Tibial artery (tissue), 4 donors: ENCODE measurements at regions not wholly inside any gene's neighbourhood (a gene's known extent, or its start where the extent isn't known, plus 50 kb on each side); places are given as distances from the start of the nearest gene placed in this dataset.

Experiments
- DNase-seq, 2 donors: peaks; one replicate each; pipeline ENCODE4 v3.0.0-alpha.2; 2019
- H3K27ac ChIP-seq, 2 donors: fragments of 200-600 bp; sonication (generic) in 1 of 2; 1 replicate in 1 of 2; 2 replicates in 1 of 2; pipeline ENCODE4 v1.5.1; 2018 to 2019; ENCODE audit warnings: mild to moderate bottlenecking in 1 of 2
- H3K27me3 ChIP-seq, 2 donors: fragments of 200-600 bp; sonication (generic) in 1 of 2; one replicate each; pipeline versions ENCODE4 v1.5.1 to v1.6.0; 2016 to 2019
- H3K36me3 ChIP-seq, 3 donors: fragments of 200-600 bp; sonication (generic) in 2 of 3; one replicate each; pipeline ENCODE4 v1.5.1; 2016 to 2019; ENCODE audit warnings: mild to moderate bottlenecking in 2 of 3
- H3K4me1 ChIP-seq, 4 donors: fragments of 200-600 bp; sonication (generic) in 2 of 4; 1 replicate in 3 of 4; 2 replicates in 1 of 4; pipeline ENCODE4 v1.5.1; 2016 to 2019
- H3K4me3 ChIP-seq, 2 donors: fragments of 200-600 bp; sonication (generic) in 1 of 2; 1 replicate in 1 of 2; 2 replicates in 1 of 2; pipeline ENCODE4 v1.5.1; 2018 to 2019; ENCODE audit warnings: mild to moderate bottlenecking in 2 of 2
- H3K9me3 ChIP-seq, 3 donors: fragments of 200-600 bp; sonication (generic) in 1 of 3; one replicate each; pipeline ENCODE4 v1.5.1; 2016 to 2019
- intact Hi-C: fragments of 100-400 bp; cut with DNase I; formaldehyde crosslinking; loops from one replicate; pipeline ENCODE4 v1.15.0; 2023; ENCODE audit warnings: low total_unique reads
- TF ChIP-seq, protein P1 (sequence below), 2 experiments: fragments of 200-600 bp in 1 of 2; fragments of 450-650 bp in 1 of 2; IDR thresholded peaks; one replicate each; pipeline ENCODE4 v1.5.1; 2017 to 2019; ENCODE audit warnings: antibody characterized with exemption in 2 of 2, mild to moderate bottlenecking in 1 of 2, moderate library complexity in 1 of 2

GRCh38 chr13:31965361-31966066 lies 66.1 kb upstream of the FRY start:
- no peak overlapping the region for H3K27ac ChIP-seq
- H3K4me1 ChIP-seq, result peaks cover 0 to 30% (median 17%) of the 10 kb centered on the region in 4 donors
- H3K4me3 ChIP-seq, result no peak overlapping the region
- H3K36me3 ChIP-seq, result no peaks in the 10 kb centered on the region
- DNase-seq, result no peak
- H3K27me3 ChIP-seq, result no peaks in the 10 kb centered on the region
- TF ChIP-seq, protein P1, sequence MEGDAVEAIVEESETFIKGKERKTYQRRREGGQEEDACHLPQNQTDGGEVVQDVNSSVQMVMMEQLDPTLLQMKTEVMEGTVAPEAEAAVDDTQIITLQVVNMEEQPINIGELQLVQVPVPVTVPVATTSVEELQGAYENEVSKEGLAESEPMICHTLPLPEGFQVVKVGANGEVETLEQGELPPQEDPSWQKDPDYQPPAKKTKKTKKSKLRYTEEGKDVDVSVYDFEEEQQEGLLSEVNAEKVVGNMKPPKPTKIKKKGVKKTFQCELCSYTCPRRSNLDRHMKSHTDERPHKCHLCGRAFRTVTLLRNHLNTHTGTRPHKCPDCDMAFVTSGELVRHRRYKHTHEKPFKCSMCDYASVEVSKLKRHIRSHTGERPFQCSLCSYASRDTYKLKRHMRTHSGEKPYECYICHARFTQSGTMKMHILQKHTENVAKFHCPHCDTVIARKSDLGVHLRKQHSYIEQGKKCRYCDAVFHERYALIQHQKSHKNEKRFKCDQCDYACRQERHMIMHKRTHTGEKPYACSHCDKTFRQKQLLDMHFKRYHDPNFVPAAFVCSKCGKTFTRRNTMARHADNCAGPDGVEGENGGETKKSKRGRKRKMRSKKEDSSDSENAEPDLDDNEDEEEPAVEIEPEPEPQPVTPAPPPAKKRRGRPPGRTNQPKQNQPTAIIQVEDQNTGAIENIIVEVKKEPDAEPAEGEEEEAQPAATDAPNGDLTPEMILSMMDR (IDR thresholded peaks at IDR 0.05), result no peak
- intact Hi-C loops, result no loop called here
- H3K9me3 ChIP-seq, result no peaks in the 10 kb centered on the region

GRCh38 chr13:31967155-31967554 lies 64.4 kb upstream of the FRY start:
- no peak overlapping the region for H3K4me3 ChIP-seq
- H3K4me1 ChIP-seq, result peaks cover 0 to 37% (median 17%) of the 10 kb centered on the region in 4 donors
- no peaks in the 10 kb centered on the region for H3K36me3 ChIP-seq
- no peaks in the 10 kb centered on the region for H3K9me3 ChIP-seq
- H3K27ac ChIP-seq, result no peak overlapping the region
- no peaks in the 10 kb centered on the region for H3K27me3 ChIP-seq
- TF ChIP-seq, protein P1 (IDR thresholded peaks at IDR 0.05), result no peak
- intact Hi-C loops, result no loop called here
- no peak for DNase-seq

DNA sequence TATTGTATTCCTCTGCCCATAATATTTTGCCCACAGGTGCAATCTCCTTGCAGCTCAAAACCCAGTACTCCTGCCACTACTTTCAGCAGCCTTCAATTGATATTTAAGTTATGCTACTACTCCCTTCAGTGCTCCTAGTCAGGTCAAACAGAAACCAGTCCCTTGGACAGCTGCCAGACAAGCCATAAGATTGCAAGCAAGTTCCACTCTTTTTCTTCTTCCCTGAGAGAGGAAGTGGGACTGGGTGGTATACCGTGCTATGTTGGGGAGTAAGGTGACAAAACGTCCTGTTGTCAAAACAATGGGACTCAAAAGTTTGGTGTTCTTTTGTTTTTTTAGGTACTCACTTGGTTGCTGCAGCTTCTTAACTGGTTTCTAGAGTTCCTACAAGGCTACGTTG lies 63.1 kb upstream of the FRY start:
- DNase-seq, result peak in 1 of 2 donors; percentile 52
- intact Hi-C loops, result no loop called here
- no peak overlapping the region for H3K4me3 ChIP-seq
- H3K9me3 ChIP-seq, result no peaks in the 10 kb centered on the region
- H3K36me3 ChIP-seq, result no peaks in the 10 kb centered on the region
- H3K4me1 ChIP-seq, result peaks cover 0 to 37% (median 17%) of the 10 kb centered on the region in 4 donors
- TF ChIP-seq, protein P1 (IDR thresholded peaks at IDR 0.05), result no peak
- H3K27ac ChIP-seq, result no peak overlapping the region
- no peaks in the 10 kb centered on the region for H3K27me3 ChIP-seq

- no peaks in the 10 kb centered on the region for H3K36me3 ChIP-seq
- no peak overlapping the region for H3K4me3 ChIP-seq
- H3K27ac ChIP-seq, result peak overlapping the region in 1 of 2 donors; percentile 19
- DNase-seq, result no peak
- TF ChIP-seq, protein P1 (IDR thresholded peaks at IDR 0.05), result no peak
- intact Hi-C loops, result no loop called here
- H3K4me1 ChIP-seq, result peaks cover 0 to 33% (median 16%) of the 10 kb centered on the region in 4 donors
- no peaks in the 10 kb centered on the region for H3K9me3 ChIP-seq
- H3K27me3 ChIP-seq, result no peaks in the 10 kb centered on the region
These were observed 61.2 kb upstream of the FRY start for GRCh38 chr13:31970231-31970930.

DNA sequence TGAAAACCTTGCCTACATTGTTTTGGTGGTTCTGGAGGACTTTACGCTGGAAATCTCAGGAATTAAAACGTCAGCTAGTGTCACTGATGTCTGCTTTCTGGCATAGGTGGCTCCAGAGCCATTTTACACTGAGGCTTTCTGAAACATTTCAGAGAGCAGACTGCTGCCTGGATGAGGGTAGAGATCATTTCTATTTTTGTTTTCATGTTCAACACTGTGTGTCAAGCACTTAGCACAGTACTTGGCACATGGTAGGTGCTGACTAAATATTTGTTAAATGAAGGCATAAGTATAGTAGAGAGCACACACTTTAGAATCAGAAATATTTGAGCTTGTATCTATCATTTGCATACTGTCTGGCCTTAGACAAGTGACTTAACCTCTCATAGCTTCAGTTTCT lies 59.1 kb upstream of the FRY start:
- Histone ChIP-seq H3K4me1 (peaks cover 0 to 22% (median 12%) of the 10 kb centered on the region in 4 donors), H3K4me3 (no peak overlapping the region), H3K27me3 (no peaks in the 10 kb centered on the region), H3K27ac (no peak overlapping the region), H3K9me3 (no peaks in the 10 kb centered on the region), H3K36me3 (no peaks in the 10 kb centered on the region)
- intact Hi-C loops, result no loop called here
- no peak for DNase-seq
- TF ChIP-seq, protein P1 (IDR thresholded peaks at IDR 0.05), result no peak
